ENCODE measurements at regions not wholly inside any gene's neighbourhood (a gene's known extent, or its start where the extent isn't known, plus 50 kb on each side); places are given as distances from the start of the nearest gene placed in this dataset.

DNA sequence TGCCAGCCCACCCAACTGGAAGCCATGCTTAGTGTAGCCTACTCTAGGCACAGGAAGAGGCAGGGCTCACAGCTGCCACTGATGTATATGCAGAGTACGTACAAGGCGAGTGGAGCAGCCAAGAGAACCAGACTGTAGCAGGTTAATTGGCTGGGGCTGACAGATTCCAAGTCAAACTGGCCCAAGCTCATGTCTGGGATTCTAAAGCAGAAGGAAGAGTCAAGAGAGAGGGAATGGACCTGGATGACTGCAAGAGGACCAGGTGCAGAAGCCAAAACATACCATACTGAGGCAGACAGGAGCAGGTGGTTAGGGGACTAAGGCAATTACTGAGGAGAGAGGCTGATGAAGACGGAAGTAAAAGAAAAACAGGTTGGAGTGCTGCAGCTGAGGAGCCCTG, 51.3 kb upstream of the LRRN2 start:
- DNase-seq (ENCODE audit: low spot score) = no peak

DNA sequence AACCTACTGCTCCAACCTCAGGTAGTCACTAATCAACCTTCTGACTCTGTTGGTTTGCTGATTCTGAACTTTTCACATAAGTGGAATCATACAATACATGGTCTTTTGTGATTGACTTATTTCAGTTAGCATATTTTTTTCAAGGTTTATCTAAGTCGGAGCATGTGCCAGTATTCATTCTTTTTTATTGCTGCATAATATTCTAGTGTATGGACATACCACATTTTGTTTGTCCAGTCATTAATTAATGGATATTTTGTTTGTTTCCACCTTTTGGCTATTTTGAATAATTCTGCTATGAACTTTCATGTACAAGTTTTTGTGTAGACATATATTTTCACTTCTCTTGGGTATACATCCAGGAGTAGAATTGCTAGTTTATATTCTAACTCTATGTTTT, 53.0 kb upstream of the LRRN2 start:
- DNase-seq (ENCODE audit: low spot score) = no peak

DNA sequence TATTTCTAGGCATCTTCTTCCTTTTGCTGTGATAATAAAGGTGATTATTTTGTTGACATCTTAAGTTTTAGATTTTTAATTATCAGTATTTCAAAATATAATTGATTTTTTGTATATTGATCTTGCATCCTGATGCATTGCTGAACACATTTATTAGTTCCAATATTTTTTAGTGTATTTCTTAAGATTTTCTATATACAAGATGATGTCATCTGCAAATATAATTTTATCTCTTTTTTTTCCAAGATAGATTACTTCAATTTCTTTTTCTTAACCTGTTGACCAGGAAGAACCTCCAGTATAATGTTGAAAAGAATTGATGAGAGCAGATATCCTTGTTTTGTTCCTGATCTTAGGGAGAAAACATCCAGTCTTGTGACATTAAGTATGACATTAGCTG, 54.8 kb upstream of the LRRN2 start:
- no peak for DNase-seq (ENCODE audit: low spot score)

DNA sequence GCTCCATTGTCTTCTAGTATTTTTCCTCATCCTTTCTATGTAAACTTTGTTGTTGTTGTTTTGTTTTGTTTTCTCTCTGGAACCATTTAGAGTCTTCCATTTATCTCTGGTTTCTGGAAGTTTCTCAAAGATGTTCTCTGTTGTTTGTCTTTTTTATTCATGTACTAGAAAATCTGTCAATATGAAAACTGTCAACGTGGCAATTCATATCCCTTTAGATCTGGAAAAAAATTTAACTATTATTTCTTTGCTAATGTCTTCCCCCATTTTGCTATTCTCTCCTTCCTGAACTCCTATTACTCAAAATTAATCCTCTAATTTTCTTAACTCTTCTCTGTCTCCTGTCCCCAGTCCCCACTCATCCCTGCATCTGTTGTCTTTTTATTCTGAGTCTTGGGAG, 55.9 kb upstream of the LRRN2 start:
- no peak for DNase-seq (ENCODE audit: low spot score)

DNA sequence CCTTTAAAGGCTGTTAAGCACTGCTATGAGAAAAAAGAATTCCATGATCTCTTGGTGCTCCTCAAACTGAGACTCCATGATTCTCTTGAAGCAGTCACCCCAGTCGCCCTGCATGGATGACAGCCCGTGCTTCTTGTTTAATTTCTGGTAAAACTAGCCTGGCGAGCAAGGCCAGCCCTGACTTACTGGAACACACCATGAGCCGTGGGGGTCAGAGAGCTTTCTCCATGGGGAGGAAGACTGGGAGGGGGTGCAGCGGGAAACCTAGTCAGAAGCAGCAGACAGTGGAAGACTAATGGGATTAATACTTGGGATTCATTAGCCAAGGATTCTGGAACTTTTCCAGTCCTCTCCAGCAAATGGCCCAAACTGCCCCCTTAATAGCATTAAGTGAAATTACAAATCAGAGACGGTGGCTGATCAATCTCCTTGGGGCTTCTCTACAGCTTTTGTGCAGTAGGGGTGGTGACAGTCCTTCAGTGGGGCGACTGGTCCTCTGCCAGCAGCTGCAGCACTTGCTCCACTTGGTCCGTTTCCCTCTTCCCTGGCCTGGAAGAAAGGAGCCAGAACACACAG, 57.2 kb upstream of the LRRN2 start:
- DNase-seq (ENCODE audit: low spot score) = no peak

DNA sequence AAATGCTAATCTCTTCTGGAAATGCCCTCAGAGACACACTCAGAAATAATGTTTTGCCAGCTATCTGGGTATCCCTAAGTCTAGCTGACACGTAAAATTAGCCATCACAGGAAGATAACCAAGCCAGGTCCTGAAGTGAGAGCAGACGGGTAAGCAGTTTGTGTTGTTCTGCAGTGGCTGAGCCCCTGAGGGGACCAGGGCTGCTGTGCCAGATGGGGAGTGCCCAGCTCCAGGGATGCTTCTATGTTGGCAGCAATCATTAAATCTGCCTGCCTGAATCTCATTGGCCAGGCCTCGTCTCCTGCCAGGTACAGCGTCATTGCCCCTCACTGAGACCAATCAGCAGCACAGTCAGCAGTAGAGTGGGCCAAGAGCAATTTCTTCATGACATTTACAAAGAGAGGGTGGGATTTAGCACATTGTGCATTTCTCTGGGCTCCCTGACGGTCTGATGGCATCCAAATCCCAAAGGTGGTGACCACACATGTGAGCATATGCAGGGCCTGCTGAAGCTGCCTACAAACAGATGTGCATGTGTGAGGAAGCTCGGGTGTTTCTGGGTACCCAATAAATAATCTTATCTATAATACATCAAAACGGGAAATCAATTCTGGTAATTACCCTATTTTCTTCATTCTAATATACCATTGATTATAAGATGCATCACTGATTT, 58.7 kb upstream of the LRRN2 start:
- no peak for DNase-seq (ENCODE audit: low spot score)

DNA sequence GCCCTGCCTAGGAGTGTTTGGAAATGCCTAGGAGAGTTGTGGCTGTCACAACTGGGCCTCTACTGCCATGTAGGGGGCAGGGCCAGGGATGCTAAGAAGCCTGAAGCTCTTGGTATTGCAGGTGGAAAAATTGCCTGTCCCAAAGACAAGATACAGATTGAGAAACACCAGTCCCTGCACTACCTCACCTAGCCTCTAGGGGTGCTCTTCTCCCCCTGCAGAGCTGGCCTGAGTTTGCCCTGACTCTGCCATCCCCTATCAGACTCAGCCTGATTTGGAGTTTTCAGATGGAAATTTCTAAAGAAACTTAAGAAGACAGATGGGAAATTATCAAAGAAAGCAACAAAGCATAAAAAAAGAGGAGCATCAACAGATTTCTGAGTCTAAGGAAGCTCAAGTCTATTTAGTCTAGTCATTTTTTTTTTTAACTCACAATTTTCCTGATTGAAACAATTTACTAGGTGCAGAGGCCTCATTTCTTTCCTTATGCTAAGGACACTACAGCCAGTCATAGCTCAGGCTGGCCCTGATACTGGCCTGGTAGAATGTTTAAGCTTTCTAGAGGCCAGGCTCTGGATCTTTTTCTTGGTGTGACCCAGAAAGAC, 61.4 kb upstream of the LRRN2 start:
- DNase-seq (ENCODE audit: low spot score) = peak; percentile 65

DNA sequence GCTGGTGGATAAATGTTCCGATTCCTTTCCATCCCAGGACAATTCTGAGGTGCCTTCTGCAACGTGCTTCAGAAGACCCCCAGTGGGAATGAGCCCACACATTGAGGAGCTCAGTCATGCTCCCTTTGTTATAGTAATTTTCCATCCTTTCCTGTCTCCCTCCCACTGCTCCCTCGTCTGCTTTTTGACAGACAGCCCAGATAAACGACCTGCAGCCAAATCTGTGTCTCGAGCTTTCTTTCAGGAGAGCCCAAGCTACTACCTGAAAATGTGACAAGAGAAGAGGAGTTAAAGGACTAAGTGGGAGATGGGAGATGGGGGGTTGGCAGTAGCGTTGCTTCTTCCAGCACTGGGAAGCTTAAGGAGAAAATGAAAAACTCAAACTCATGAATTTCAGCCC, 65.9 kb upstream of the LRRN2 start:
- no peak for DNase-seq (ENCODE audit: low spot score)

DNA sequence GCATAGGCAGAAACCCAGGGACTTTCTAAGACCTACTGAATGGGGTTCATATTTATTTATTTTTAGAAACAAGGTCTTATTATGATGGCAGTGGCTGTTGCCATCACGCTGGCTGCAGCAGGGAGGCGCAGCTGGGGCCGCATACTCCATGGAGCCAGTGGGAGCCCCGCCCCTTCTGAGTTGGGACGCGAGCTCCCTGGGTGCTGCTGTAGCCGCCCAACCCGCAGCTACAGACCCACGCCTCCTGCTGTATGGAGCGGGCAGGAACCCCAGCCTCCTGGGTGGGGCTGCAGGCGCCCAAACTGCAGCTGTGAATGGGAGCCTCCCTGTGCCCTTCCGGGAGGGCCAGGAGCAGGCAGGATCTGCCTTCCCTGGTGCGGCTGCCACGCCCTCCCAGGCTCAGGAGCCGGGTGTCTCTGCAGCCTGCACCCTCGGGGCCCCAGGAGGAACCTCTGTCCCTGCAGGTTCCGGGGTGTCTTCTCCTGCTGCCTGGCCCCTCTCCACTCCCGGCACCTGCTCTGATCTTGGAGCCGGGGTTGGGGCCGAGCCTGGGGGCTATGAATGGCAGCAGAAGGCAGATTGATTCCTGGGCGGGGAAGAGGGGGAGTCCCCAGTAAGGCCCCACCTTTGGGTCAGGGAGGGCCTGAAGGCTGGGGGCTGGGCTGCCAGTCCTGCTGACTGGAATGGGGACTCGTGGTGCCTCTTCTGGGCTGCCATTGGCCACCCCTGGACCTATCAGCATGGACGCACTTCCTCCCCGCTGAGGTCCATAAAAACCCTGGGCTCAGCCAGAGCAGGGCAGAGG, 66.5 kb upstream of the LRRN2 start:
- DNase-seq (ENCODE audit: low spot score) = peak; percentile 76

DNA sequence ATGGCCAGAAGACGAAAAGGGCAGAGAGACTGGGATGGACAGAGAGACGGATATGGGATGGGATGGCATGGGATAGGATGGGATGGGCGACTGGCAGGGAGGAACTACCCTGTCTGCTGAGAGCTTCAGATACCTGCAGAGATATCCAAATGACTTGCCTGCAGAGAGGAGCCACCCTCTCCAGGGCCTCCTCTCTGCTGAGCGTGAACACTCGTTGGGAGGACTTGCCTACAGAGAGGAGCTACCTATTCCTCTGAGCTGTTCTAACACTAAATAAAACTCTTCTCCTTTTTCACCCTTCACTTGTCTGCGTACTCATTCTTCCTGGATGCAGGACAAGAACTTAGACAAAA, 67.1 kb upstream of the LRRN2 start:
- DNase-seq (ENCODE audit: low spot score) = no peak

DNA sequence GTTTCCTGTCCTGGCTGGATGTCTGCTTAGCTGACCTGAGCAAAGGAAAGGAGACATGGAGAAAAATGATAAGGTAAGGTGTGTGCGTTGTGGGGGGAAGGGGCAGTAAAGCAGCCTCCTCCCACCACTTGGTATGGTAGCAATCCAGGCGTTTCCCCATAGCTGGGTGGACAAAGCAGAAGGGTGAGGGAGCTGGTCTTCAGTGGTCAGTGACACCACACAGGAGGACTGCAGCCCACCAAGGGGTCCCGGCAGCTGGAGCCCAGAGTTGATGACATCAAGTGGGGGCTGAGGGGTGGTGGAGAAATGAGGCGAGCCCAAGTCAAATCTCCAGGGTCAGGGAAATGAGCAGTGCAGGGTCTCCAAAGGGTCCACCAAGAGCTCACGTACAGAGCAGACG, 69.3 kb upstream of the LRRN2 start:
- no peak for DNase-seq (ENCODE audit: low spot score)

DNA sequence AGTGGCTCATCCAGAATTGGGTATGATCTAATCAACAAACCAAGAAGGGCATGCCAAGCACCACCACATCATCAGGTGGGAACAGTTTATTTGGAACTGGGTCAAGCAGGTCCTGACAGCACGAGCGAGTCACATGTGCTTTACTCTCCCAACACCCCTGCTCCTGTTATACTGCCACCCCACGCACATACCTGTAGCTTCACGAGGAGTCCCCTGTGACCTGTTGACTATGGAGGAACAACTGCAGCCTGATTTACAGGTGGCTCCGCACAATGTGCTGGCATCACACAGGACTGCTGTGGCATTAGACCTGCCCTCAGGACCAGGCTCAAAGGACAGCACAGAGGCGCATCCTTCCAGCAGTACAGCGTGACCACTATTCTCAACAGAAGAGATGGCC, 70.8 kb upstream of the LRRN2 start:
- DNase-seq (ENCODE audit: low spot score) = no peak

DNA sequence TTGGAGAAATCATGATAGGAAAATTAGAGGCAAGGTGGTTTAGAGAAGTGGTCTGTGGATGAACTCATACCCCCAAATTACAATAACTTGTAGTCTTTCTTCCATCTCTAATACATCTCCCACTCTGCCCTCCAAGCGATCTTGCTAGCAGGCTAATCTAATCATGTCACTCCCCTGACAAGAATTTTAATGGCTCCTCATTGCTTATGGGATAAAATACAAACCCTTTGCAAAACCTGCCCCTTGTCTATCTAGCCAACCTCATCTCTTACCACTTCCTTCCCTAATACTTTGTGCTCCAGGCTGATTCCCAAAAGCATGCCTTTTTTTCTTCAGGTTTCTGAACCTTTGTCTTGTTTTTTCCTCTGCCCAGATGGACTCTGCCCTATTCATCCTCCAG, 71.3 kb upstream of the LRRN2 start:
- no peak for DNase-seq (ENCODE audit: low spot score)

DNA sequence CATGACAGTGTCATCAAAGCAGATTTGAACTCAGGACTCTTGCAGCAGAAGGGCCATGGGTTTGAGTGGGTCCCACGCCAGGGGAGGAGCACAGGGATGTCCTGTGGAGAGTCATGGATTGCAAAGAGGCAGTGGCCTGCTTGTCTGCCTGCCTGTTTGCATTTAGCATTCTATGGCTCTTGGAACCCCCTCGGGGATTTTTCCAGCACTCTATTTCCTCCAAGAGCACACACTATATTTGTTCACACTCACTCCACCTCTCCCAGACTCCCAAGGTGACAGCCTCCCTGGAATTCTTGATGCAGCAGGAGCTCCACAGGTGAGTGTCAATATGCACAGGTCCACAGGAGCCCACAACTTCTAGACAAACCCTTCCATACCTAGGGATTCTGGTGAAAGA, 73.1 kb upstream of the LRRN2 start:
- no peak for DNase-seq (ENCODE audit: low spot score)

DNA sequence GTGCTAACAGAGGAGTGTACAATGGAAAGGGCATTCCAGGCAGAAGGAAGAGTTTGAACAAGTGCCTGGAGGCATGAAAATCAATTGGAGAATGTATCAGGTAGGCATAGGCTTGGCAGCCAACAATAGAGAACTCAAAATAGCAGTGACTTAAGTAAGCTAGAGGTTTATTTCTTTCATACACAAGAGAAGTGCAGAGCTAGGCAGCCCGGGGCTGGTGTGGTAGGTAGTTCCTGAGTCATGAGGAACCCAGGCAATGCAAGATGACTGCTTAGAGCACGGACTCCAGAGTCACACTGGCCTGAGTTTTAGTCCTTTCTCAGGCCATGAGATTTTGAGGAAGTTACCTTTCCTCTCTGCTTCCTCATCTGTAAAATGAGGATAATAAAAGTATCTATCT, 74.8 kb upstream of the LRRN2 start:
- DNase-seq (ENCODE audit: low spot score) = no peak

DNA sequence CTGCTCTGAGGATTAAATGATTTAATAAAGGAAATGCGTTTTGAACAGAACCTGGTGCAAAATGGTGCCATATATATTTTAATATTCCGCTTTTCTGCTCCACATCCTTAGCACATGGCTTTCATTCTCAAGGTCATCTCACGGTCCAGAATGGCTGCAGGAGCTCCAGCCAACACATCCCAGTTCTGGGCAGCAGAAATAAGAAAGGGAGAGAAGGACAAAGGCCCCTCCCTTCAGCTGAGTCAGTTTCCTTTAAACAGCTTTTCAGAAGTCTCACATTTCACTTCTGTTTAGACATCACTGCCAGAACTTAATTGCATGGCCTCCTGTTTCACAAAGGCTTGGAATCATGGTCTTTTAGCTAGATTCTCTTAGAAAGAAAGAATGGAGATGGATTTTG, 75.2 kb upstream of the LRRN2 start:
- DNase-seq (ENCODE audit: low spot score) = no peak

DNA sequence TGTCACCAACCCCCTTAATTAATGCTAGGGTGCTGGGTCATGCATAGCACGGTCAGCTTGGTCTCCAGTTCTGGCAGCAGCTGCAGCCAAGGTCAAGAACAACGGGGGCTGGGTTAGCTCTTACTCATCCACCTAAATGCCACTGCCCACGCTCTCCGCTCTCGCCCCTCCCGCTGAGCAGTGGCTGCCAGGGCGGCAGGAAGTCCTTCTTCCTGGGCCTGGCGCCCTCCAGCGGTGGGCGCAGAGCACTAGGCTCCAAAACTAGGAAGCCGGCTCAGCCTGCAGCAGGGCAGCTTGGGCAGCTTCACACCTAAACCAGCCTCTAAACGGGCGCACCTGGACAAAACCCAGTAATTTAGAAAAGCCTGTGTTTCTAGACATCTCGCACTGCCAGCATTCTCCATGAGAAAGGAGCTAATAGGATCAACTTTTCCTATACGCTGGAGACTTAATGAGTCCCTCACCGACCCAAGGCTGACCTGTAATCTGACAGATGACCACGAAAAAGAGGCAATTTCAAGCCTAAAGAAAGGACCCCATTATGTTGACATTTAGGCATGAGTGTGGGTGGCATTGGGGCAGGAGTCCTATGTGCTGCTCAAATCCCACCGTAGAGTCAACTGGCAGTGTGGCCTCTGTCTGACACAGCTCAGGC, 78.4 kb upstream of the LRRN2 start:
- peak; percentile 65 for DNase-seq (ENCODE audit: low spot score)

DNA sequence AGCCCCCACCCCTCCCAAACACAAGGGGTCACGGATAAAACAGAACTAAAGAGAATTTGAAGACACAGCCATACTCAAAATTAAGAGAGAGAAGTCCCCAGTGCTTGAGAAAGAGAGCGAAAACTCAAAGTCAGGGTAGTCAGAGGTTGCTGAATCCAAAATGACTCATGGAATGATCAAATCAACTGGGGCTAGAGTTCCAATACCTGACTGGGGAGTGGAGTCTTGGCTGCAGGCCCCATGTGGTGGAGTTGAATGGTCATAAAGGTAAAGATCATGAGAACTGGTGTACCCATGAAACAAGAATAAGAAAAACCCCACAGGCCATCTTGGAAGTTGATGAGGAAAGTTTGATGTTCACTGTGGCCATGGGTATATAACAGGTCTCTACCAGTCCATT, 84.5 kb upstream of the LRRN2 start:
- no peak for DNase-seq (ENCODE audit: low spot score)

DNA sequence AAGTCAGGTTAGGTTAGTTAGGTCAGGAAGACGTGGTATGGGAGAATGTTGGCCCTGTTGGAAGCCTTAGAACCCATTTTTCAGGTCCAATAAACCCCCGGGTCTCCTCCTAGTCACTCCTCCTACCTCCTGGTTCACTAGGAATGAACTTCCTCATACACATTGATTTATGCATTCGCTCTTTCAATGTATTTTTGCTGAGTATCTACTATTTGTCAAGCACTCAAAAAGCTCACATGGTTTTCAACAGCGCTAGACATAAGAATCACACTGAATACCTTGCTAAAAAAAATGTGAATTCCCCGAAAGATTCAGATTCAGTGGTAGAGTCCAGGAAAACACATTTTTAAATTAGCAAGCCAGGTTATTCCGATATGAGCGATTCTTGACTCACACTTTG, 85.8 kb upstream of the LRRN2 start:
- no peak for DNase-seq (ENCODE audit: low spot score)

DNA sequence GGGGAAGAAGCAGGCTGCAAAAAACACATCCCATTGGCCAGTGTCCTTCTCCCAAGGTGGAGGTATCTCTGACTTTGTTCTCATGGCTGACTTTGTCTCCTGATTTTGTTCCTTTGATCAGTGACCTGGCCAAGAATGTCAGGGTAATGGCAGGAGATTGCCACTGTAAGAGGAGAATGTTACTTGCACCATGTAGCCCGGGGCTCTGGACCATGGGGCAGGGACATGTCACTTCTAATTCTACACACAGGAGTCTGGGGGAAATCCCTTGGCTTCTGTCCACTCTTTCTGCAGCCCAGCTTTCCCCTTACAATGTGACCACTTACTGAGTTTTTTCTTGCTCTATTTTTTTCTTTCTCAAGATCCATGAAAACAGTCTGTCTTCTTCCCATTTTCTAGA, 87.7 kb upstream of the LRRN2 start:
- DNase-seq (ENCODE audit: low spot score) = no peak

DNA sequence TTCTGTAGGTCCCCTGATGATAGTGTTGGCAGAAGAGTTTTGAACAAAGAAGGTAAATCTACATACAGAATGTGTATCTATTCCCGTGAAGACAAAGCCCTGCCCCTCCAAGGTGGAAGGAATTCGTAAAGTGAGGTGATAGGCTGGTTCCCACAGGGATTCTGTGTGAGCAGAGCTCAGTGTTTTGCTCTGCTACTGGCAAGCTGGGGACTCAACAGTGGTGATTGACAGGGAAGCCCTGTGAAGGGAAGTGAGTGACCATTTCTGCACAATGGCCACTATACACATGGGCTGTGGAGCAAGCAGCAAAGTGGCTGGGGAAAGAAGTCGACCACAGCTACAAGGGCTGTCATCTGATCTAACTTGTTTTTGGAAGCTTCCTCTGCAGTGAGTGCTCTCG, 90.0 kb upstream of the LRRN2 start:
- no peak for DNase-seq (ENCODE audit: low spot score)

DNA sequence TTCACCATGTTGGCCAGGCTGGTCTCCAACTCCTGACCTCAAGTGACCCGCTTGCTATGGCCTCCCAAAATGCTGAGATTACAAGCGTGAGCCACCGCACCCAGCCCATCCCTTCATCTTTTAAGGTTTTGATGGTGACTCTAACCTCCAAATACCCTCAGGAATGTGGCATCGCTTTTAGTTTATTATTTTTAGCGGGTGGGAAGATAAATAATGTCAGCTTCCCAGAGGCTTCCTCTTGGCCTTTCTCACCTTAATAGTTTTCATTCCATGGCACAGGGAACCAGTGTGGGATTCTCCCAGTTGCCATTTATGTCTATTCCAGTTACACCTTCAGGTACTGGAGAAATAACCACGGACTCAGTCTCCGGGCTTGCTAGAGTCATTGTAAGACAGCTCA, 92.1 kb upstream of the LRRN2 start:
- DNase-seq (ENCODE audit: low spot score) = no peak

DNA sequence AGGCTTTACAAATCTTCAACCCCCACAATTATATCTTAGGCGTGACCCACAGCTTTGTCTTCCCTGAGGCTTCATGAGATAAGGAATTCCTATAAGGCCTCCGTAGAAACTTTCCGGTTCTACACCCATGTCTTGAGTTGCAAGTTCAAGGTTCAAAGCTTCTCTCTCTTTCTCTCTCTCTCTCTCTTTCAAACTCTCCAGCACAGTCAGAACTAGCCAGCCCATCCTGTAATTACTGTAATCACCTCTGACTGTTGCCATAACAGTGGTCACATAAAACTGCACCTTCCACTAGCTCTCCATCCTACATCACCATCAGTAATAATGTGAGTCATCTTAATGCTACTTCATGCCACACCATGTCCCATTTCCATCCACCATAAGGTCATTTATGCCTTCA, 90.0 kb upstream of the NFASC start:
- peak; percentile 1 for DNase-seq (ENCODE audit: low spot score)
